GM13977 (cell line): ENCODE measurements at regions not wholly inside any gene's neighbourhood (a gene's known extent, or its start where the extent isn't known, plus 50 kb on each side); places are given as distances from the start of the nearest gene placed in this dataset.

Experiments
- DNase-seq: peaks from one replicate; pipeline ENCODE4 v3.0.0; 2012; ENCODE audit warnings: low spot score
- in situ Hi-C: fragments of 300-500 bp; cut with MboI; formaldehyde crosslinking; loops from one replicate; pipeline ENCODE4 v1.12.0; 2022; ENCODE audit warnings: low sequenced_read_pairs, low pct_unique_long_range_greater_than_20kb, mixed read lengths, inconsistent platforms; ENCODE audit not compliant: unreplicated experiment
- TF ChIP-seq, protein P1 (sequence below): IDR thresholded peaks from 2 replicates; pipeline ENCODE4 v1.5.1; 2012; ENCODE audit warnings: mild to moderate bottlenecking, control low read depth; ENCODE audit not compliant: insufficient read depth; ENCODE audit errors: extremely low read depth, missing control alignments

DNA sequence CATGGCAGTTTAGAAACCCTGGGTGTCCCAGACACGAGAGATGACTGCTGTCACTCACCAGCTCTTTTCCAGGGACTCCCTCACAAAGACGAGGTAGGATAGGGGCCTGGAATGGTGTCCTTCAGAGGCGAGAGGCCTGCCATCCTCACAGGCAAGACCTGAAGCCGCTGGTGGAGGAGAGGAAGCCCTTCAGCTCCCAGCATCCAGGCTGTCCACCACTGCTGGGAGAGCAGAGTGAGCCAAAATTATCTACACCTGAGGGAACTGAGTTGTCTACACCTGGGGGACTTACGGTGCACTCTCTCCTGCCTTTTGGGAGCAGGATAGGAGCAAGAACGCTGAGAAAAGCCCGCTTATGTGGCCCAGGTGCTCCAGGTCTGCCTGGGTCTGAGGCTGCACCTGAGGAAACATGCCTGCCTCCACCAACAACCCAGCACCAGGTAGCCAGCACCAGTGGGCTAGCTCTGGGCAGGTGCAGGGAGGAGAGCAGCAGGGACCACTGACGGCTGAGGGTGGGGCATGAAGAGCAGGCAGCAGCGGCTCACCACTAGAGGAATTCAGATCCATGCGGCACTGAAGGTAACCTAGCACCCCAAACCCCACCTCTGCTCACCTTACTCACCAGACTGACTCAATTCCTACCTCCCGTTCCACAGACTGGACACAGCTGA is 357.2 kb downstream of the SH2D4B start:
- in situ Hi-C loops, result no loop called here
- DNase-seq, result no peak
- TF ChIP-seq, protein P1, sequence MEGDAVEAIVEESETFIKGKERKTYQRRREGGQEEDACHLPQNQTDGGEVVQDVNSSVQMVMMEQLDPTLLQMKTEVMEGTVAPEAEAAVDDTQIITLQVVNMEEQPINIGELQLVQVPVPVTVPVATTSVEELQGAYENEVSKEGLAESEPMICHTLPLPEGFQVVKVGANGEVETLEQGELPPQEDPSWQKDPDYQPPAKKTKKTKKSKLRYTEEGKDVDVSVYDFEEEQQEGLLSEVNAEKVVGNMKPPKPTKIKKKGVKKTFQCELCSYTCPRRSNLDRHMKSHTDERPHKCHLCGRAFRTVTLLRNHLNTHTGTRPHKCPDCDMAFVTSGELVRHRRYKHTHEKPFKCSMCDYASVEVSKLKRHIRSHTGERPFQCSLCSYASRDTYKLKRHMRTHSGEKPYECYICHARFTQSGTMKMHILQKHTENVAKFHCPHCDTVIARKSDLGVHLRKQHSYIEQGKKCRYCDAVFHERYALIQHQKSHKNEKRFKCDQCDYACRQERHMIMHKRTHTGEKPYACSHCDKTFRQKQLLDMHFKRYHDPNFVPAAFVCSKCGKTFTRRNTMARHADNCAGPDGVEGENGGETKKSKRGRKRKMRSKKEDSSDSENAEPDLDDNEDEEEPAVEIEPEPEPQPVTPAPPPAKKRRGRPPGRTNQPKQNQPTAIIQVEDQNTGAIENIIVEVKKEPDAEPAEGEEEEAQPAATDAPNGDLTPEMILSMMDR, result no peak

DNA sequence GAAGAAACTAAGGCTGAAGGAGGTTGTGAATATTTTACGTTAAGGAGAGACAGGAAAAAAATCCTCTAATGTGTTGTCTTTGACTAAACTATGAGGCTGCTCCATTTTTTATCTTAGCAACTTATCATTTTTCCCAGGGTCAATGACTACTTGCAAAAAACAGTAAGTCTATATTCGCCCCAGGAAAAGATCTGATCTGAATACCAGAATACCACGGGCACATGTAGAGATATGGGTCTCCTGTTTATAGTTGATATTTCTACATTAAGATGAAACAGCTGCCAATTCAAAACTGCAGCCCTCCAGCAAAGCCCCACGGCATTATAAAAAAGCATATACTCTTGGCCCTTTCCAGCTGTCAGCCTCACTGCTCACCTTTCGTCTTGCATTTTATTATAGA is 358.4 kb downstream of the SH2D4B start:
- in situ Hi-C loops, result no loop called here
- DNase-seq, result no peak
- TF ChIP-seq, protein P1, result no peak

DNA sequence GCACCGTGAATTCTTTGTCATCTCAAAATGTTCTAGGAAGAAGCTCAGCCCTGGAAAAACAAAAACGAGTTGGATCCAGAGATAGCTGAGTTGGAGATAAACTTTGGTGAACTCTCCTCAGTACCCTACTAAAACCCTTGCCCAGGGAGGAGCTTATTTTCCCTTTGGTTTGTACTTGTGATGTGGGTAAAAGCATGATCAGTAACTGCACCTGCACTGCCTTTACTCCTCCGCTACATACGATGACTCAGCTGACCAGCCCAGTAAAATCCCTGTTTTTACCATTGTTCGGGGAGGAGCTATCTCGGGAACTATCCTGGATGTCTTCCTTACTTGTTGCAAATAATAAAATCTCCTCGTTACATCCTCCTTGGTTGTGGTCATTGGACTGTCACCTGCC is 359.3 kb downstream of the SH2D4B start:
- in situ Hi-C loops, result no loop called here
- TF ChIP-seq, protein P1, result no peak
- no peak for DNase-seq

DNA sequence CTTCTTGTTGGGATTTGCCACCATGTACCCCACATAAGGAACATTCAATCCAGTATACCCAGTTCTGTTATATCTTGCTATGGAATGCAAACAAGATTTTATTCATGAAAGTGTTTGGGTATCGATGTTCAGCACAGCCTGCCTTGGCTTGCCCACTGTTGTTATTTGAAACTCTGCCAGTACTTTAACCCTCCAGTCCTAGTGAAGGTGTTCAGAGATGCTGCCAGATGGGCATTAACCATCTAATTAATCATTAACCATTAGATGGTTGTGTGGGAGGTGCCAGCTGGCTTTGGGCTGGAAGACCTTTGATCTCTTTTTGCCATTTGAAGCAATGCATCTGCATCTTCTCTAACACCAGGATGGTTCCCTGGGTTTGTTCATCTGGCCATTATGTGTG is 363.0 kb downstream of the SH2D4B start:
- no peak for DNase-seq
- in situ Hi-C loops, result no loop called here
- TF ChIP-seq, protein P1, result no peak

DNA sequence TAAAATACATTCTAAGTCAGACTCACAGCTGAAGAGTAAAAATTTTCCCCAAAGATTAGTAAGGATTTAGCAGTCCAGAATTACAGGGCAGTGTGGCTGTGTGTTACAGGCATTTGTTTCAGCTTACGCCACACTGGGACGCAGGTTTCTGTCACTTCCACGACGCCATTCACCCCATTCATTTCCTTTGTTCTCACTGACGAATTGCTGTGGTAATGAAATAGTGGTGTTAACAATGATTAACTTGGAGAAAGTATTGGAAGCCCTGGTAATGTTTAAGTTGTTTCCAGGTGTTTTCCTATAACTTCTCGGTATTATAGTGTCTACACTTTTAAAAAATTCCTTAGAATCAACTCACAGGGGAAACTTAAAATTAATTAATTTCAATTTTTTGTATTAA is 370.9 kb downstream of the SH2D4B start:
- DNase-seq, result no peak
- in situ Hi-C loops, result no loop called here
- TF ChIP-seq, protein P1, result no peak

- in situ Hi-C loops, result no loop called here
- TF ChIP-seq, protein P1, result no peak
- no peak for DNase-seq
Observed at GRCh38 chr10:80909254-80909653, 371.6 kb downstream of the SH2D4B start.
